CD14-positive monocyte (primary cell): ENCODE measurements at regions not wholly inside any gene's neighbourhood (a gene's known extent, or its start where the extent isn't known, plus 50 kb on each side); places are given as distances from the start of the nearest gene placed in this dataset.
"Not testable (repeated sequence)": the region's sequence is repeated elsewhere in the genome, so short reads cannot be mapped to it uniquely, and the experiment has no call there.

Source experiments
- DNase-seq, 3 donors: peaks; one replicate each; pipeline ENCODE4 v3.0.0-alpha.2; 2011 to 2022
- H2AFZ ChIP-seq: 2 replicates; pipeline ENCODE4 v1.6.0; 2012; ENCODE audit warnings: mild to moderate bottlenecking, low read depth, low read length, inconsistent platforms; ENCODE audit not compliant: insufficient read depth, poor library complexity, severe bottlenecking
- H3K27ac ChIP-seq, 2 donors: 1 replicate in 1 of 2; 2 replicates in 1 of 2; pipeline ENCODE4 v1.5.1; 2012 to 2013; ENCODE audit warnings: low read length in 2 of 2, control low read depth in 1 of 2, inconsistent platforms in 1 of 2, low read depth in 1 of 2, mild to moderate bottlenecking in 1 of 2
- H3K27me3 ChIP-seq, 2 donors: one replicate each; pipeline versions ENCODE4 v1.6.0 to v1.6.1; 2011 to 2013; ENCODE audit warnings: low read length in 2 of 2; ENCODE audit not compliant: control insufficient read depth in 2 of 2, insufficient read depth in 2 of 2
- H3K36me3 ChIP-seq, 2 donors: replicated peaks in 1 of 2; 1 replicate in 1 of 2; 2 replicates in 1 of 2; pipeline versions ENCODE4 v1.5.1 to v1.6.1; 2012 to 2013; ENCODE audit warnings: low read length in 2 of 2, control low read depth in 1 of 2, inconsistent platforms in 1 of 2, mild to moderate bottlenecking in 1 of 2; ENCODE audit not compliant: insufficient read depth in 2 of 2, control insufficient read depth in 1 of 2
- H3K4me1 ChIP-seq, 2 donors: 1 replicate in 1 of 2; 2 replicates in 1 of 2; pipeline versions ENCODE4 v1.5.1 to v1.6.1; 2012 to 2013; ENCODE audit warnings: low read length in 2 of 2, control low read depth in 1 of 2, inconsistent platforms in 1 of 2, mild to moderate bottlenecking in 1 of 2, moderate library complexity in 1 of 2; ENCODE audit not compliant: insufficient read depth in 2 of 2, control insufficient read depth in 1 of 2
- H3K4me2 ChIP-seq: replicated peaks from 2 replicates; pipeline ENCODE3; 2012; ENCODE audit warnings: low read length, moderate library complexity, mild to moderate bottlenecking; ENCODE audit not compliant: poor library complexity, severe bottlenecking; ENCODE audit errors: extremely low read depth
- H3K4me3 ChIP-seq, 3 experiments: fragments of 200-600 bp in 1 of 3; sonication (generic) in 1 of 3; replicated peaks in 1 of 3; 1 replicate in 2 of 3; 2 replicates in 1 of 3; pipeline ENCODE4 v1.5.1; 2011 to 2013; ENCODE audit warnings: low read length in 3 of 3, mild to moderate bottlenecking in 3 of 3, control low read depth in 2 of 3, low read depth in 2 of 3, inconsistent platforms in 1 of 3, moderate library complexity in 1 of 3
- H3K79me2 ChIP-seq: 2 replicates; pipeline ENCODE4 v1.6.0; 2012; ENCODE audit warnings: mild to moderate bottlenecking, control low read depth, inconsistent platforms, low read length, moderate library complexity; ENCODE audit not compliant: insufficient read depth
- H3K9ac ChIP-seq: 2 replicates; pipeline ENCODE4 v1.6.0; 2017; ENCODE audit warnings: low read length, mild to moderate bottlenecking; ENCODE audit not compliant: insufficient read depth, poor library complexity, severe bottlenecking
- H3K9me3 ChIP-seq, 2 donors: replicated peaks in 1 of 2; 1 replicate in 1 of 2; 2 replicates in 1 of 2; pipeline versions ENCODE4 v1.5.1 to v1.6.1; 2012 to 2013; ENCODE audit warnings: low read length in 2 of 2, control low read depth in 1 of 2; ENCODE audit not compliant: control insufficient read depth in 1 of 2, insufficient read depth in 1 of 2
- H4K20me1 ChIP-seq: 2 replicates; pipeline ENCODE4 v1.6.0; 2012; ENCODE audit warnings: mild to moderate bottlenecking, low read length, control low read depth, moderate library complexity; ENCODE audit not compliant: insufficient read depth
- H3K27ac Mint-ChIP-seq, 7 donors: one replicate each; pipeline ENCODE4 v1.8.0; 2020; ENCODE audit warnings: mild to moderate bottlenecking in 7 of 7, mixed read lengths in 7 of 7, moderate library complexity in 6 of 7, inconsistent platforms in 2 of 7
- H3K27me3 Mint-ChIP-seq, 3 donors: one replicate each; pipeline ENCODE4 v1.8.0; 2021 to 2022; ENCODE audit warnings: low read depth in 3 of 3, mild to moderate bottlenecking in 3 of 3, mixed read lengths in 3 of 3, moderate library complexity in 3 of 3, inconsistent platforms in 1 of 3
- H3K36me3 Mint-ChIP-seq, 2 donors: one replicate each; pipeline ENCODE4 v1.8.0; 2020; ENCODE audit warnings: mixed read lengths in 2 of 2, inconsistent platforms in 1 of 2, mild to moderate bottlenecking in 1 of 2
- H3K4me1 Mint-ChIP-seq: one replicate; pipeline ENCODE4 v1.8.0; 2020; ENCODE audit warnings: mild to moderate bottlenecking, mixed read lengths
- H3K4me3 Mint-ChIP-seq, 2 donors: one replicate each; pipeline ENCODE4 v1.8.0; 2020; ENCODE audit warnings: mild to moderate bottlenecking in 2 of 2, mixed read lengths in 2 of 2, moderate library complexity in 1 of 2
- H3K9me3 Mint-ChIP-seq, 7 donors: one replicate each; pipeline ENCODE4 v1.8.0; 2020 to 2022; ENCODE audit warnings: mixed read lengths in 7 of 7, mild to moderate bottlenecking in 6 of 7, moderate library complexity in 6 of 7, inconsistent platforms in 2 of 7
- WGBS: methylation state at CpG from one replicate; pipeline ENCODE4 v1.1.5; 2013; ENCODE audit warnings: missing lambda C conversion rate; ENCODE audit not compliant: insufficient coverage; 5-methylcytosine and 5-hydroxymethylcytosine counted together
- intact Hi-C, 2 donors: fragments of 100-400 bp; cut with micrococcal nuclease; formaldehyde crosslinking; loops; one replicate each; pipeline versions ENCODE4 v1.15.0 to v1.15.1; 2023

DNA sequence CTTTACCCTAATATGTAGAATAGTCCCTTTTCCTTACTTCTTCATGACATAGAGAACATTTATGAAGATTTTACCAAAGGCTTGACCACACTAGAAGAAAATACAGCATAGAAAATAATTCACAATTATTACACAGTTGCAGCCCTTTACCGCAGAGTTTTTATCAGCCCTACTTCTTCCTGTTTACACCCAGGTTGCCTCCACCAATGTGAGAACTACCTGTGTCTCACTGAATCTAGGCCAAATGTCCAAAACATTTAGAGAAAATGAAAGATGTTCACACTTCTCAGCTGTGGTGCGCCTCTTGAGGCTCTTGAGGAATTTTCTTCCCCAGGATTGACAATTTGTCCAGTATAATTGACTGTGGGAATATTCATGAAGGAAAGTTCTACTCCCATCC is 422.7 kb downstream of the SRGAP2C start:
- H3K79me2 ChIP-seq = not testable (repeated sequence)

More for the DNA sequence above, 422.7 kb downstream of the SRGAP2C start:
- H3K9me3 ChIP-seq, H3K9ac ChIP-seq, H3K27me3 Mint-ChIP-seq, H3K27ac Mint-ChIP-seq, intact Hi-C loops, H3K27ac ChIP-seq, H3K36me3 Mint-ChIP-seq, H3K4me1 Mint-ChIP-seq, H3K36me3 ChIP-seq, H3K27me3 ChIP-seq, H3K4me3 ChIP-seq, H3K4me2 ChIP-seq, H3K4me3 Mint-ChIP-seq, H2AFZ ChIP-seq, H4K20me1 ChIP-seq, H3K4me1 ChIP-seq, DNase-seq: not testable (repeated sequence)
- WGBS = no CpG with 5 or more reads among the region's 2 CpGs
- H3K9me3 Mint-ChIP-seq = peaks cover 3 to 19% (median 13%) of the 10 kb centered on the region in 7 donors
